ENCODE measurements at regions not wholly inside any gene's neighbourhood (a gene's known extent, or its start where the extent isn't known, plus 50 kb on each side); places are given as distances from the start of the nearest gene placed in this dataset.
"Not testable (repeated sequence)": the region's sequence is repeated elsewhere in the genome, so short reads cannot be mapped to it uniquely, and the experiment has no call there.

DNA sequence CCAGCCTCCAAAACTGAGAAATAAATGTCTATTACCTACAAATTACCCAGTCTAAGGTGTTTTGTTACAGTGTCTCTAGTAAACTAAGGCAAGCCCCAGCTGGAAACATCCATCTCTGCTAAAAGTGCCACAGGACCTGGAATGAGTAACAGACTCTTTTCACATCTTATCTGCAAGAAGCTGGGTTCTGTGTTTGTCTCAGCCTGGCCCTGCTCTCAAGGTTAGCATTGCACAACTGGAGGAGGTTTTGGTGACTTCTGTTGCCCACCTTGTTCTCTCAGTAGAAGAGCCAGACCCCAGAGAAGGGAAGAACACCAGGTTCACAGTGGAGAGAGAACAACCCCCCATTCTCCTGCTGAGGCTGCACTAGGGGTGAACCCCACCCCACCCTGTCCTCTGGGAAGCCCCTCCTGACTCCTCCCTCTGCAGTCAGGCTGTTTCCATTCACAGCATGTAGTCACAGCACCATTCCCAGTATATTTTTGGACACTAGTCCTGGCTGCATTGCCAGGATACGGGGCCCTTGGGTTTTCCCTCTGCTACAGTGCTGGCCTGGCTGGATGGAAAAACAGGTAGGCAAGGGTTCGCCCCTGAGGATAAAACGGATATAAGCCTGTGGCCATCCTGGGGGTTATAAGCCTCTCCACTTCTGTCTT lies 280.0 kb downstream of the BCL2L11 start:
- H3K4me3 Mint-ChIP-seq (ENCODE audit: unreplicated experiment); H3K4me1 Mint-ChIP-seq (ENCODE audit: low read depth); DNase-seq (ENCODE audit: low spot score); H3K36me3 Mint-ChIP-seq (ENCODE audit: low read depth); H3K9me3 Mint-ChIP-seq (ENCODE audit: low read depth); H3K27ac Mint-ChIP-seq (ENCODE audit: unreplicated experiment); H3K27me3 Mint-ChIP-seq (ENCODE audit: low read depth): not testable (repeated sequence)

DNA sequence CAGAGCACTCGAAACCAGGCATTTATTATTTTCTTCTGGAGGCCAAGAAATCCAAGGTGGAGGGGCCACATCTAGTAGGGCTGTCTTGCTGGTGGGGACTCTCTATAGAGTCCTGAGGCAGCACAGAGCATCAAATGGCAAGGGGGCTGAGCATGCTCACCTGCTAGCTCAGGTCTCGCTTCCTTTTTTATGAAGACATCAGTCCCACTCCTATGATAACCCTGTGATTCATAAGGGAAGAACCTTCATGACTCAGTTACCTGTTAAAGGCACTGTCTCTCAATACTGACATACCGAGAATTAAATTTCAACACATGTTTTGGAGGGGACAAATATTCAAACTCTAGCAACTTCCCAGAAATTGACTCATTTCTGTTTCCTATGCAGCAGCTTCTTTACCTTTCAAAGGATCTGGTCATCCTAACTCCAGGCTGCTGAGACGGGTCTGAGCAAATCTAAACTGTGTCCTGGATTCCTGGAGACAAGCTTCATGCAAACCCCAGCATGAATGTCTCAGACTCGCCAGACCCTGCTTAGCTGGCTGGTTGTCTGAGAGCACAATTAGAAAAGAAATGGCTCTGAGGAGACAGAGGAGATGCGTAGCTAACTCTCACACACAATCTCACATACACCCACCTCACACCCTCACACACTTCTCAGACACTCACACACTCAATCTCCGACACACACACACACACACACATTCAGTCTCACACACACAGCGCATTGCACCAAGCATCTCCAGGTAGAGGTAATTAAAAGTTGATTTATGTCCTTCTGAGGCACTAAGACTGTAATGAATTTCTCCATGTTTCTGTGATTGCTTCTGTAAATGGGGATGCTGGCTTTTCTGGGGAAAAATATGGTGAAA lies 280.8 kb downstream of the BCL2L11 start:
- not testable (repeated sequence) for H3K9me3 Mint-ChIP-seq (ENCODE audit: low read depth); H3K36me3 Mint-ChIP-seq (ENCODE audit: low read depth); DNase-seq (ENCODE audit: low spot score); H3K4me3 Mint-ChIP-seq (ENCODE audit: unreplicated experiment); H3K27me3 Mint-ChIP-seq (ENCODE audit: low read depth); H3K4me1 Mint-ChIP-seq (ENCODE audit: low read depth); H3K27ac Mint-ChIP-seq (ENCODE audit: unreplicated experiment)

DNA sequence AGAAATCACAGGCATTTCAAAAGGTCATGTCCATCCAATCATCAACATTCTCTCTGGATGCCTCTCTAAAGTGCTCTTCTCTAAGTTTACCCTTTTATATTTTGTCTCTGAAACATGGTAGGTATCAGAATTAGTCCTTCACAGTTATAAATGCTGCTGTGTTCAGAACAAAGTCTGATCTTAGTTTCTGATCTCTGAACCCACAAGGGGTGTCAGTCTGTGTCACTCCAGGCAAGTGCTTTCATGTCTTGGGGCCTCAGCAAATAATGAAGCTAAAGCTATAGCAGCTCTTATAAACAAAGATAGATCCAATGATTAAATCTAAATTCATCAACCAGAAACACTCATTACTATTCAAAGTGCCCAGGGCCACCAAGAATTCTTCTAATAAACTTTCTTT lies 281.7 kb downstream of the BCL2L11 start:
- not testable (repeated sequence) for H3K4me3 Mint-ChIP-seq (ENCODE audit: unreplicated experiment); DNase-seq (ENCODE audit: low spot score); H3K9me3 Mint-ChIP-seq (ENCODE audit: low read depth); H3K36me3 Mint-ChIP-seq (ENCODE audit: low read depth); H3K27me3 Mint-ChIP-seq (ENCODE audit: low read depth); H3K27ac Mint-ChIP-seq (ENCODE audit: unreplicated experiment); H3K4me1 Mint-ChIP-seq (ENCODE audit: low read depth)

DNA sequence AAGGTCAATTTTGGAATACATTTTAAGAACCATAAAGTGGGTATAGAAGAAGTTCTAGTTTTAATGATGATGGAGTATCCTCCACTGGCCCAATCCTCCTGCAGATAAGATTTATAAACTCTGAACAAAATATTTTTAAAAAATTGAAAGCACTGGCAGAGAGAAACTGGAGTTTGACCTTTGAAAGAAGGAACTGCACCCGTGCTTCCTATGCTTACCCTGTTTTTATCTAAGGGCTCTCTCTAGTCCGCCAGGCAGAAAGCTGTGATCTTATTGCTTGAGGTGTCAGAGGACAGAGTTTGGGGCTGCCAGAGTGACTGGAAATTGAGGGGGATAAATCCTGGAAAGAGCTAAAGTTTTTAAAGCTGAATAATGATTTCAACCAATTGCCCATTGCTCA lies 282.6 kb downstream of the BCL2L11 start:
- not testable (repeated sequence) for H3K9me3 Mint-ChIP-seq (ENCODE audit: low read depth); H3K4me3 Mint-ChIP-seq (ENCODE audit: unreplicated experiment); H3K4me1 Mint-ChIP-seq (ENCODE audit: low read depth); H3K36me3 Mint-ChIP-seq (ENCODE audit: low read depth); DNase-seq (ENCODE audit: low spot score); H3K27me3 Mint-ChIP-seq (ENCODE audit: low read depth); H3K27ac Mint-ChIP-seq (ENCODE audit: unreplicated experiment)

DNA sequence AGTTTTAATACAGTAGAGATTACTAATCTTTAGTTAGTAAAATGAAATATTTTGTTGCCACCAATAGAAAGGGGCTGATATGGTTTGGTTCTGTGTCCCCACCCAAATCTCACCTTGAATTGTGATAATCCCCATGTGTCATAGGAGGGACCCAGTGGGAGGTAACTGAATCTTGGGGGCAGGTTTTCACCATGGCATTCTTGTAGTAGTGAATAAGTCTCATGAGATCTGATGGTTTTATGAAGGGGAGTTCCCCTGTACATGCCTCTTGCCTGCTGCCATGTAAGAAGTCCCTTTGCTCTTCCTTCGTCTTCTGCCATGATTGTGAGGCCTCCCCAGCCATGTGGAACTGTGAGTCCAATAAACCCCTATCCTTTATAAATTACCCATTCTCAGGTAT lies 285.9 kb downstream of the BCL2L11 start:
- not testable (repeated sequence) for H3K4me3 Mint-ChIP-seq (ENCODE audit: unreplicated experiment); H3K4me1 Mint-ChIP-seq (ENCODE audit: low read depth); H3K9me3 Mint-ChIP-seq (ENCODE audit: low read depth); H3K27me3 Mint-ChIP-seq (ENCODE audit: low read depth); DNase-seq (ENCODE audit: low spot score); H3K27ac Mint-ChIP-seq (ENCODE audit: unreplicated experiment); H3K36me3 Mint-ChIP-seq (ENCODE audit: low read depth)

DNA sequence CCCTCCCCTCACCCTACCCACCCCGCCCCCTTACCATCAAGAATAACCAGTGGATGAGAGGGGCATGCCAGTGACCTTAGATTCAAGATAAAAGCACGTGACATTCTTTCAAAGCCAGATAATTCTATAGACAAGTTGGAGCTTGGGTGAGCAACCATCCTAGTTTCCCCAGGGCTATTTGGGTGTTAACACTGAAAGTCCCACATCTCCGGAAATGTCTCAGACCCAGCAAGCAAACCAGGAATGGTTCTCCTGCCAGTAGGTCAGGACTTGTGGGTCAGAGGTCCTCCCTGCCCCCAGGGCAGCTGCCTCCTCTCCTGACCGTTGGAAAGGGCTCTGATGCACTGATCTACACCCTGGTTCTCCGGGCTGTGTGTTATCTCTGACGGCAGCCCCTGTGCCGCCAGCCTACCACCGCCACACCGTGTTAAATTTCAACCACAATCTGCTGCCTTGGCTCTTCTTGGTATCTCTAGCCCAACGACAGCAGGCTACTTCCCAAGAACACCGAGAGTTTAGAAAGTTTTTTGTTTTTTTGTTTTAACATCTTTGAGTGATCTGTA lies 287.0 kb downstream of the BCL2L11 start:
- DNase-seq (ENCODE audit: low spot score), result not testable (repeated sequence)

DNA sequence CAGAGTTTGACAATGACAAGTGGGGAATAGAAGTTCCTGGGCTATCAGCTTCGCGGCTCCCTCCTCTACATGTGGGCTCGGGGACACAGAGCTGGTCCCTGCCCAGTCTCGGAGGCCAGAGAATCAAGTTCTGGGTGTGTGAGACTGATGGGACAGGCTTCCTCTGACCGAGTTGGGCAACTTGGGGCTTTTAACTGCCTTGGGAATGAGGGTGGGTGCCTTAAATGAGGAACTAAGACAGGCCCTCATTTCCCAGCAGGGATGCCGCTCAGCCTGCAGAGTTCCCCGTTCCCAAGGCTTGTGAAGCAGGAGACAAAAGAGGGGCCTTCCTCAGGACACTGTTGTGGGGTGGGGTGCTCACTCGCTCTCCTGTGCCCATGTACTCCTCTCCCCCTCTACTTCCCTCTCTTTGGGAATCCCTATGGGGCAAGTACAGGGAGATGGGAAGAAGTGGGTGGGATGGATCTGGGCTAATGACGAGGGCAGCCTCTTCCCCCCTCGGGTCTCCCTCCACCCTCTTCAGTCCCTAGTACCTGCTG lies 290.2 kb downstream of the BCL2L11 start:
- H3K27me3 Mint-ChIP-seq (ENCODE audit: low read depth); H3K9me3 Mint-ChIP-seq (ENCODE audit: low read depth); H3K4me1 Mint-ChIP-seq (ENCODE audit: low read depth); H3K36me3 Mint-ChIP-seq (ENCODE audit: low read depth); DNase-seq (ENCODE audit: low spot score); H3K4me3 Mint-ChIP-seq (ENCODE audit: unreplicated experiment); H3K27ac Mint-ChIP-seq (ENCODE audit: unreplicated experiment): not testable (repeated sequence)

More for the DNA sequence above, 287.0 kb downstream of the BCL2L11 start:
- H3K4me1 Mint-ChIP-seq (ENCODE audit: low read depth); H3K27ac Mint-ChIP-seq (ENCODE audit: unreplicated experiment); H3K9me3 Mint-ChIP-seq (ENCODE audit: low read depth); H3K36me3 Mint-ChIP-seq (ENCODE audit: low read depth); H3K4me3 Mint-ChIP-seq (ENCODE audit: unreplicated experiment); H3K27me3 Mint-ChIP-seq (ENCODE audit: low read depth): not testable (repeated sequence)

DNA sequence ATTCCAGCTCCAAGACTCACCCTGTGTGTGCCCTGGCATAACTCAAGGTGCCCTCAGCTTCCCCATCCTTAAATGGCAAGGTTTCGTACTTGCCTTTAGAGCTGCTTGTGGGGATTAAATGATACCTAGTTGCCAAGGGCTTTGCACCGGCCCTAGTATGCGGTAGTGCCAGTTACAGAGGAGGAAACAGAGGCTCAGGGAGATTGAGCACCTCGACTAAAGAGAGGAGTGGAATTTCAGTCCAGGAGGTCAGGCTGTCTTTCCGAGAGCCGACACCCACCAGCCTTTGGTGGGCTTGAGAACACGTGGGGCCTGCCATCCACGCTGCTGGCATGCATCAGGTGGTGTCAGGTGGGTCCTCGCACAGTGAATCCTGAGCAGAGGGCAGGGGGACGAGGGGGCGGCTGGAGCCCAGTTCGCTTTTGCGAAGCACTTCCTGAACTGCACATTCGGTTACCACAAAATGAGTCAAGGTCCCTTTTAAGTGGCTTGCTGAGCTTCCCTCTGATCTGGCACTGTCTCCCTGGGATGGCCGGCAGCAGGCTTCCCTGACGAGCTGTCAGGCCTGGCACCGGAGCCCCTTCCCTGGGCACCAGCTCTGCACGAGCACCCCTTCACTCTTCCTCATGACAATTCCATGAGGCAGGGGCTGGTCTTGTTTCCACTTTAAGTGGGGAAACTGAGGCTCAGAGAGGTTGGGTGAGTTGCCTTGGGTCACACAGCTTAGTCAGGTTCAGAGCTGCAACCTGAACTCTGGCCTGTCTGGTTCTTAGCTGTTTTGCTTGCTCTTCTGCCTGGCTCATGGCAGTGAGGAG lies 291.4 kb downstream of the BCL2L11 start:
- not testable (repeated sequence) for H3K4me3 Mint-ChIP-seq (ENCODE audit: unreplicated experiment); H3K27ac Mint-ChIP-seq (ENCODE audit: unreplicated experiment); H3K9me3 Mint-ChIP-seq (ENCODE audit: low read depth); DNase-seq (ENCODE audit: low spot score); H3K36me3 Mint-ChIP-seq (ENCODE audit: low read depth); H3K4me1 Mint-ChIP-seq (ENCODE audit: low read depth); H3K27me3 Mint-ChIP-seq (ENCODE audit: low read depth)

DNA sequence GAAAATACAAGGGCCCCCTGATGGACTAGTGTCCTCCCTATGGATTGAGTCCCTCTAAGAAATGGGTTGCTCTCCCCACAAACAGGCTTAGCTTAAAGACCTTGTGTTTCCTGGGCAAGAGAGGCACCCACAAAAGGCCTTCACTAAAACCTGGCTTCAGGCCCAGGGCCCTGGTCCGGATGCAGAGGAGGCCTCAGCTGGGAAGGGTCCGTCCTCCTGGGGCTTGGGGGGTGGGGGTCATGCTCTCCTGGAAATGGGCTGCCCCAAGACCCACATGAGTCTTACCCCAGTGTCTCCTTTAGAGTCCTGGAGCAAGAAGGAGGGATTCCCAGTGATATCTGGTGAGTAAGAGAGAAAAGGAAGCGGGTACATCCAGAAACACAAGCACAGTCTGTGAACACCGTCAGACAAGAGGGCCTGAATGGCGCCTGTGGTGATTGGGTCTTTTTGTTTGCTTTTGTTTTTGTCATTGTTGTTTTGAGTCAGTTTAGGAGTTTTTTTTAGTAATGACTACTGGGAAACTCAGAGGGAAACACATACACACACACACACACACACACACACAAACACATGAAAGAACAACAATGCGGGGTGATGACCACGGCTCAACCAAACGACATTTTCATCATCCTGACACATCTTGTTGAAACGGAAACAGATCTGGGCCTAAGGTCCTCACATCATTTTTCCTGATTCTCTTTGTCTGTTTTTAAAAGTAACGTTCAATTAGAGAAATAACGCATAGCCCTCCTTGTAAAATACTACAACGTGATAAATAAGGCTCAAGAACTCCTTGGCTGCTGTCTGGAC lies 292.3 kb downstream of the BCL2L11 start:
- DNase-seq (ENCODE audit: low spot score); H3K27me3 Mint-ChIP-seq (ENCODE audit: low read depth); H3K4me3 Mint-ChIP-seq (ENCODE audit: unreplicated experiment); H3K9me3 Mint-ChIP-seq (ENCODE audit: low read depth); H3K36me3 Mint-ChIP-seq (ENCODE audit: low read depth): not testable (repeated sequence)
- H3K4me1 Mint-ChIP-seq (ENCODE audit: low read depth), result peaks cover 12% of the 10 kb centered on the region
- peak overlapping the region; percentile 41 for H3K27ac Mint-ChIP-seq (ENCODE audit: unreplicated experiment)

DNA sequence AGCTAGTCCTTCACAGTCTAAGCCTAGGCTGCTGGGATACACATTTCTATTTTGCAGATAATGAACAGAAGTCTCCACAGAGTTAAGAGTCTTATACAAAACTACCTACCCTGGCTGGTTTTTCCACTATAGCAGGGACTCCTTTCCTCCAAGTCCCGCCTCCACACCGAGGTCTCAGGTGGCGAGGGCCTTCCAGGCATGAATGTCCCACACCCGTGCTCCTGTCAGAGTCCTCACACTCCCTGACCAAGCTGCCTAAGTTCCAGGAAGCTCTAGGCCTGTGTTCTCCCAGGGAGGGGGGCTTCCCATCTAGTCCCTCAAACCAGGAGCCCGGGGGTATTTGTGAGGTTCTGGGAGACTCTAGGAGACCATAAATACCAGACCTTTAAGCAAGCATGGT lies 293.2 kb downstream of the BCL2L11 start:
- peaks cover 14% of the 10 kb centered on the region for H3K4me1 Mint-ChIP-seq (ENCODE audit: low read depth)
- H3K36me3 Mint-ChIP-seq (ENCODE audit: low read depth); DNase-seq (ENCODE audit: low spot score); H3K4me3 Mint-ChIP-seq (ENCODE audit: unreplicated experiment); H3K27ac Mint-ChIP-seq (ENCODE audit: unreplicated experiment); H3K27me3 Mint-ChIP-seq (ENCODE audit: low read depth); H3K9me3 Mint-ChIP-seq (ENCODE audit: low read depth): not testable (repeated sequence)

DNA sequence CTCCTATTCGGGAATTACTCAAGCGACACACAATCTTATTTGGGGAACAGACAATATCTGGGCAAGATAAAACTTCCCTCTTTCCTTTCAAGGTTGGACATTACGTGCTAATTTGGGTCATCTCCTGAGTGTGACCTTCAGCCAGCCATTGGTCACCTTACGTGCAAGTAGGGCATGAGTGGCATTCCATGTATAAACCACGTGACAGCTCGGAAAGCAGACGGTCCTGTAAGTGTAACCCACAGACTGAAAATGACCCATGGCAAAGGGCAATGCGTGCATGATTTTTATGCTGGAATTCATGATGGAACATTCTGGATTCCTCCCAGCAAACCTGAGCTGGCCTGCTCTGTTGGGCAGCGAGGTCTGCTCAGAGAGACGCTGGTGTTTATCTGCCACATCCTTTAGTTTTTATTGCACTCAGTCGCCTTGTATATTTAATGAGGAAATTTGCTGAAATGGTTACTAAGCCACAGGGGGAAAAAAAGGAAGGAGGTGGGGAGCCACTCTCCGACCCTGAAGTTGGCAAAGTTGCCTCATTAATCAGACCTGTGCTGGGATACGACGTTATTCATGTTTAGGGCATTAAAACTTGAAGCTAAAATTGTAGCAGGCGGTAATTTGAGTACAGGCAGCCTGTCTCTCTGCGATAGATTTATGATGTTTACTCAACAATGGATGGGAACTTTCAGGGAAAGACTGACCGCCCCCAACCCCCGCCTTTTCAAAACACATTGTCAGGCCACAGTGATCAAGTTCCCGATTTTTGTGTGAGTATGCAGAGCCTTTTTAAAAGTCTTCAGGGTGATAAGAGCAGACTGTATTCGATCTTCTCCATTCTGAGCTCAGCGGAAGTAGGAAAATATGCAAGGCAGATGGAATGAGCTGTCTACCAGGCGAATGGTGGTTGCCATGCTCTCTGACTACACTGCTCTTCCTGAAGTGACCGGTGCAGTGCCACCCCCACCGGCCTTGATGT lies 295.3 kb downstream of the BCL2L11 start:
- Mint-ChIP-seq H3K4me1 (ENCODE audit: low read depth) (peaks cover 14% of the 10 kb centered on the region), H3K27ac (ENCODE audit: unreplicated experiment) (peak overlapping the region; percentile 80)
- not testable (repeated sequence) for H3K9me3 Mint-ChIP-seq (ENCODE audit: low read depth); H3K27me3 Mint-ChIP-seq (ENCODE audit: low read depth); H3K4me3 Mint-ChIP-seq (ENCODE audit: unreplicated experiment); DNase-seq (ENCODE audit: low spot score); H3K36me3 Mint-ChIP-seq (ENCODE audit: low read depth)

All from chondrocyte (in vitro differentiated cells).